Epithelial cell of esophagus (primary cell): ENCODE measurements at regions not wholly inside any gene's neighbourhood (a gene's known extent, or its start where the extent isn't known, plus 50 kb on each side); places are given as distances from the start of the nearest gene placed in this dataset.

Source experiments
- DNase-seq: peaks from one replicate; pipeline ENCODE4 v3.0.0; 2010; ENCODE audit warnings: low read depth
- H3K4me3 ChIP-seq: 2 replicates; pipeline ENCODE4 v1.5.1; 2011; ENCODE audit warnings: mild to moderate bottlenecking, low read length, control low read depth
- TF ChIP-seq, protein P1 (sequence below): IDR thresholded peaks from 2 replicates; pipeline ENCODE4 v1.5.1; 2011; ENCODE audit warnings: low read depth, mild to moderate bottlenecking, low read length, control low read depth, inconsistent platforms; ENCODE audit not compliant: insufficient read depth; ENCODE audit errors: missing control alignments

DNA sequence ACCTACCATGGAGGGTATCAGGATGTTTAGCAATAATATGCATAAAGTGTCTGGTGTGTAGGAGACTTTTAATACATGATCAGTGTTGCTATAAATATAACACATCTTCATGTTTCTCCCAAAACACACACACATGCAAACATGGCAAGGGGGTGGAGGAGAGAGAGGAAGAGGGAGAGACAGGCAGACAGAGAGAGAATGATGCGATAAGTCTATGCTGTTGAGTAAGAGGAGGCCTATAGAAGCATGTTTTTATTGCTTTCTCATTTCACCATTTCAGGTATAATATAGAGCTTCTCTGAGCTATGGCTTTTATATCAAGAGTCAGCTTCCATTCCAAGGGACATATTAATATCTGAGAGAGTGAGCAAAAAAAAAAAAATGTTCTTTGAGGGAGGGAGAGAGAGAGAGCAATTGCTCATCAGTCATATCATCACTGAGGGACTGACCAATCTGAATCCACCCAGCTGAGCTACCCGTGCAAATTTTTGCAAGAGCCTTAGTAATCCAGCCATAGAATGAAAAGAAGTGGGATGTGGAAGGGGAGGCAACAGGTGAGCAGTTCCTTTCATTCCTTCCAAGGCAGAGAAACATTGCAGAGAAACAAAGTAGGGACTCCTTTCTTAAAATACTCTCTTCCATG is 54.8 kb upstream of the RASSF8 start:
- H3K4me3 ChIP-seq: no peak overlapping the region
- no peak for DNase-seq
- TF ChIP-seq, protein P1, sequence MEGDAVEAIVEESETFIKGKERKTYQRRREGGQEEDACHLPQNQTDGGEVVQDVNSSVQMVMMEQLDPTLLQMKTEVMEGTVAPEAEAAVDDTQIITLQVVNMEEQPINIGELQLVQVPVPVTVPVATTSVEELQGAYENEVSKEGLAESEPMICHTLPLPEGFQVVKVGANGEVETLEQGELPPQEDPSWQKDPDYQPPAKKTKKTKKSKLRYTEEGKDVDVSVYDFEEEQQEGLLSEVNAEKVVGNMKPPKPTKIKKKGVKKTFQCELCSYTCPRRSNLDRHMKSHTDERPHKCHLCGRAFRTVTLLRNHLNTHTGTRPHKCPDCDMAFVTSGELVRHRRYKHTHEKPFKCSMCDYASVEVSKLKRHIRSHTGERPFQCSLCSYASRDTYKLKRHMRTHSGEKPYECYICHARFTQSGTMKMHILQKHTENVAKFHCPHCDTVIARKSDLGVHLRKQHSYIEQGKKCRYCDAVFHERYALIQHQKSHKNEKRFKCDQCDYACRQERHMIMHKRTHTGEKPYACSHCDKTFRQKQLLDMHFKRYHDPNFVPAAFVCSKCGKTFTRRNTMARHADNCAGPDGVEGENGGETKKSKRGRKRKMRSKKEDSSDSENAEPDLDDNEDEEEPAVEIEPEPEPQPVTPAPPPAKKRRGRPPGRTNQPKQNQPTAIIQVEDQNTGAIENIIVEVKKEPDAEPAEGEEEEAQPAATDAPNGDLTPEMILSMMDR: no peak

DNA sequence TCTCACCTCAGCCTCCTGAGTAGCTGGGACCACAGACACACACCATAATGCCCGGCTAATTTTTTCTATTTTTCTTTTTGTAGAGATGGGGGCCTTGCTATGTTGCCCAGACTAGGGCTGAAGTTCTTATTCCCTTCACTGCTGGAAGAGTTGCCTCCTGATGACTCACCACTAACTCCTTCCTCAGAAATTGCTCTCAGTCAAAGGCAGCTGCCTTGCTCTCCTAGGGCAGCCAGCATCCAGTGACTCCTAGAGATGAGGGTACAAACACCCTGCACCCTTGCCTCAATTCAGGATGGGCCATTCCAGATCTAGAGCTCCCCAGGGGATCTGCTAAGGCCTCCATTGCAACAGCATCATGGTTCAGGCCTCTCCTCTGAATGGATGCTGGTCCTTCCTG is 54.0 kb upstream of the RASSF8 start:
- peak; percentile 37 for DNase-seq
- TF ChIP-seq, protein P1: no peak
- H3K4me3 ChIP-seq: no peak overlapping the region

DNA sequence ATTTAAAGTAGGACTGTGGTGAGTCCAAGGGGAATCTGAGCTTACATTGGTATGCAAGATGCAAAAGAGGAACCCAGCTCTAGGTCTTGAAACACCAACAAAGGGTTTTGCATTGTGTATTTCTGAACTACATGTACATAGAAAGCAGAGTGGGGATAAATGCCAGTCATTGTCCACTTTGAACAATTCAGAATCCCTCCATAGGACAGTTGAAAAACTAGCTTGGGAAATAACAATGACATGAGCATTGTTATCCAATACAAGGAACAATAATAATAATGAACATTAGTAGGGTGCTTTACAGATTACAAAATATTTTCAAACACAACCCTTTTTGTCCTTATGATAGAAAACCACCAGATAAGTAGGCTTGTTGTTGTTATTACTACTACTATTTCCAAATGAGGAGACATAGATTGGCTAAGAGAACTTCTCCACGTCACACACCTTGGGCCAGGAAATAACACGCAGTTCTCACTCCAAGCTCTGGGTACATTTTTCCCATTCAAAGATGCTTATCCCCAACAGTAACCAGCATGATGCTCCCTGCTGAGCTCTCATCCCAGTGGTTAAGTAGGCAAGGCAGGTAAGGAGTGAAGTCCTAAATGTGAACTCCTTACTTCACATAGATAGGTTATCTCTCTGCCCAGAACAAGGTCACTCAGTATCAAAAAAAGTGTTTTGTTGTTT is 51.7 kb upstream of the RASSF8 start:
- H3K4me3 ChIP-seq: no peak overlapping the region
- DNase-seq: no peak
- TF ChIP-seq, protein P1: no peak
